NB4 (cell line): ENCODE measurements at regions not wholly inside any gene's neighbourhood (a gene's known extent, or its start where the extent isn't known, plus 50 kb on each side); places are given as distances from the start of the nearest gene placed in this dataset.

Experiments used
- CTCF ChIP-seq: IDR thresholded peaks from one replicate; pipeline ENCODE4 v1.5.1; 2012; ENCODE audit warnings: low read depth, low read length
- MAX ChIP-seq: IDR thresholded peaks from 2 replicates; pipeline ENCODE4 v1.6.1; 2011; ENCODE audit warnings: low read depth, low read length
- MYC ChIP-seq: IDR thresholded peaks from 2 replicates; pipeline ENCODE4 v1.6.1; 2011; ENCODE audit warnings: low read depth, low read length
- POLR2A ChIP-seq: IDR thresholded peaks from 2 replicates; pipeline ENCODE4 v1.6.1; 2011; ENCODE audit warnings: mild to moderate bottlenecking; ENCODE audit not compliant: insufficient read length; ENCODE audit errors: extremely low read depth

- TF ChIP-seq CTCF (no peak), POLR2A (no peak), MAX (no peak), MYC (no peak)
Measured at GRCh38 chr10:128892005-128892404, 575.0 kb upstream of the MGMT start.
